ENCODE measurements at regions not wholly inside any gene's neighbourhood (a gene's known extent, or its start where the extent isn't known, plus 50 kb on each side); places are given as distances from the start of the nearest gene placed in this dataset.

GRCh38 chr1:194268839-194269238 lies 1082.4 kb upstream of the B3GALT2 start:
- Histone ChIP-seq H3K9me3 (ENCODE audit: low read depth) (no peaks in the 10 kb centered on the region), H3K9me2 (replicated peaks; ENCODE audit: insufficient read depth) (no peaks in the 10 kb centered on the region), H3K4me1 (ENCODE audit: insufficient read depth) (peaks cover 3% of the 10 kb centered on the region), H3K4me3 (no peak overlapping the region), H3K27ac (no peak overlapping the region), H3K4me2 (no peak overlapping the region), H3K27me3 (no peaks in the 10 kb centered on the region), H3K79me2 (no peaks in the 10 kb centered on the region), H3K36me3 (replicated peaks; ENCODE audit: insufficient read depth, low read depth) (no peaks in the 10 kb centered on the region), H4K20me1 (ENCODE audit: insufficient read depth, poor library complexity, severe bottlenecking) (no peaks in the 10 kb centered on the region), H2AFZ (no peak overlapping the region)
- DNase-seq (ENCODE audit: low spot score): no peak
- TF ChIP-seq EZH2phosphoT487 (IDR thresholded peaks at IDR 0.05; ENCODE audit: low read depth, severe bottlenecking, unreplicated experiment) (no peak), EZH2 (IDR thresholded peaks at IDR 0.05; ENCODE audit: borderline replicate concordance) (no peak)
- TF ChIP-seq, protein P1, sequence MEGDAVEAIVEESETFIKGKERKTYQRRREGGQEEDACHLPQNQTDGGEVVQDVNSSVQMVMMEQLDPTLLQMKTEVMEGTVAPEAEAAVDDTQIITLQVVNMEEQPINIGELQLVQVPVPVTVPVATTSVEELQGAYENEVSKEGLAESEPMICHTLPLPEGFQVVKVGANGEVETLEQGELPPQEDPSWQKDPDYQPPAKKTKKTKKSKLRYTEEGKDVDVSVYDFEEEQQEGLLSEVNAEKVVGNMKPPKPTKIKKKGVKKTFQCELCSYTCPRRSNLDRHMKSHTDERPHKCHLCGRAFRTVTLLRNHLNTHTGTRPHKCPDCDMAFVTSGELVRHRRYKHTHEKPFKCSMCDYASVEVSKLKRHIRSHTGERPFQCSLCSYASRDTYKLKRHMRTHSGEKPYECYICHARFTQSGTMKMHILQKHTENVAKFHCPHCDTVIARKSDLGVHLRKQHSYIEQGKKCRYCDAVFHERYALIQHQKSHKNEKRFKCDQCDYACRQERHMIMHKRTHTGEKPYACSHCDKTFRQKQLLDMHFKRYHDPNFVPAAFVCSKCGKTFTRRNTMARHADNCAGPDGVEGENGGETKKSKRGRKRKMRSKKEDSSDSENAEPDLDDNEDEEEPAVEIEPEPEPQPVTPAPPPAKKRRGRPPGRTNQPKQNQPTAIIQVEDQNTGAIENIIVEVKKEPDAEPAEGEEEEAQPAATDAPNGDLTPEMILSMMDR (IDR thresholded peaks at IDR 0.05; ENCODE audit: poor library complexity): no peak

DNA sequence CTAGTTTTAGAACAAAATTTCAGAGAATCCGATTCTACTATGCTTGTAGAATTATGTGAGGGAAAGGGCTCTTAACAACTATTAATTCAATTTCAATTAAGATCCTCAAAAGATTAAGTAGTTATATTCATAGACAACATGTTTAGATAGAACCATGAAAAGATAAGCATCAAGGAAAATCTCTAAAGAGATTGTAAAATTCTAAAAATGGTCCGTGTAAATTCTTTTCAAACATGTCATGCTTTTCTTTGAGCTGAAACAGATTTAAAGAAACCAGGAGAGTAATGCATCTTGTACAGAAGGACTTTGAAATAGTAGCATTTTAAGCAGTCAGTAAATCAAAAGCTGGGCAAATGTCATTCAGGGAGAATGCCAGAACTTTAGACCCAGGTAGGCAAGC lies 1080.6 kb upstream of the B3GALT2 start:
- TF ChIP-seq EZH2phosphoT487 (IDR thresholded peaks at IDR 0.05; ENCODE audit: low read depth, severe bottlenecking, unreplicated experiment) (no peak), EZH2 (IDR thresholded peaks at IDR 0.05; ENCODE audit: borderline replicate concordance) (no peak)
- TF ChIP-seq, protein P1 (IDR thresholded peaks at IDR 0.05; ENCODE audit: poor library complexity): no peak
- Histone ChIP-seq H3K36me3 (replicated peaks; ENCODE audit: insufficient read depth, low read depth) (no peaks in the 10 kb centered on the region), H3K9me2 (replicated peaks; ENCODE audit: insufficient read depth) (no peaks in the 10 kb centered on the region), H2AFZ (no peak overlapping the region), H3K27me3 (no peaks in the 10 kb centered on the region), H3K27ac (no peak overlapping the region), H3K9me3 (ENCODE audit: low read depth) (no peaks in the 10 kb centered on the region), H3K4me2 (no peak overlapping the region), H4K20me1 (ENCODE audit: insufficient read depth, poor library complexity, severe bottlenecking) (no peaks in the 10 kb centered on the region), H3K4me3 (no peak overlapping the region), H3K4me1 (ENCODE audit: insufficient read depth) (peaks cover 3% of the 10 kb centered on the region), H3K79me2 (no peaks in the 10 kb centered on the region)
- 66% methylated on average over 2 of the region's 2 CpGs for WGBS (ENCODE audit: low lambda C conversion rate, missing lambda C conversion rate)
- DNase-seq (ENCODE audit: low spot score): no peak

DNA sequence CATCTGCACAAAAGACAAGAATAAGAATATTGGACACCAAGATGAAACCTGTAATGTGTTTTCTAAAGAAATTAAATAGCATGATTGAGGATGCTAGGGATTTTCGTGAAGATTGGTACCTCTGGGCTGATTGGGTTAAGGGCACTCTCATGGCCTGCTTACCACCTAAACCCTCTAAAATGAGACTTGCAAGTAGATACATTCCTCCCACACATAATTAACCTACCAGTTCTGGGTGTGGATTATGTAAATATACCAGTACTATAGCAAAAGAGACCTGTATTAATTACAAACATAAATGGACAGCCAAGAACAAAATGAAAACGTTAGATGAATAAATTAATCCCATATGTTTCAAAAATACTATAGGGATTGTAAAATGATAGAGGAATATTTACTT lies 1069.6 kb upstream of the B3GALT2 start:
- 76% methylated on average over 2 of the region's 2 CpGs for WGBS (ENCODE audit: low lambda C conversion rate, missing lambda C conversion rate)
- Histone ChIP-seq H4K20me1 (ENCODE audit: insufficient read depth, poor library complexity, severe bottlenecking) (no peaks in the 10 kb centered on the region), H2AFZ (no peak overlapping the region), H3K36me3 (replicated peaks; ENCODE audit: insufficient read depth, low read depth) (no peaks in the 10 kb centered on the region), H3K27ac (no peak overlapping the region), H3K27me3 (no peaks in the 10 kb centered on the region), H3K79me2 (no peaks in the 10 kb centered on the region), H3K4me1 (ENCODE audit: insufficient read depth) (no peaks in the 10 kb centered on the region), H3K4me2 (no peak overlapping the region), H3K9me2 (replicated peaks; ENCODE audit: insufficient read depth) (no peaks in the 10 kb centered on the region), H3K4me3 (no peak overlapping the region), H3K9me3 (ENCODE audit: low read depth) (no peaks in the 10 kb centered on the region)
- DNase-seq (ENCODE audit: low spot score): no peak
- TF ChIP-seq EZH2phosphoT487 (IDR thresholded peaks at IDR 0.05; ENCODE audit: low read depth, severe bottlenecking, unreplicated experiment): no peak
- TF ChIP-seq EZH2 (IDR thresholded peaks at IDR 0.05; ENCODE audit: borderline replicate concordance): no peak
- TF ChIP-seq, protein P1 (IDR thresholded peaks at IDR 0.05; ENCODE audit: poor library complexity): no peak

GRCh38 chr1:194252199-194252598 lies 1065.8 kb upstream of the B3GALT2 start:
- Histone ChIP-seq H3K36me3 (replicated peaks; ENCODE audit: insufficient read depth, low read depth) (no peaks in the 10 kb centered on the region), H3K9me2 (replicated peaks; ENCODE audit: insufficient read depth) (no peaks in the 10 kb centered on the region), H3K9me3 (ENCODE audit: low read depth) (no peaks in the 10 kb centered on the region), H3K27me3 (no peaks in the 10 kb centered on the region), H3K79me2 (no peaks in the 10 kb centered on the region), H3K4me3 (no peak overlapping the region), H2AFZ (no peak overlapping the region), H3K4me2 (no peak overlapping the region), H4K20me1 (ENCODE audit: insufficient read depth, poor library complexity, severe bottlenecking) (no peaks in the 10 kb centered on the region), H3K27ac (no peak overlapping the region), H3K4me1 (ENCODE audit: insufficient read depth) (no peaks in the 10 kb centered on the region)
- no peak for TF ChIP-seq EZH2phosphoT487 (IDR thresholded peaks at IDR 0.05; ENCODE audit: low read depth, severe bottlenecking, unreplicated experiment)
- no peak for TF ChIP-seq EZH2 (IDR thresholded peaks at IDR 0.05; ENCODE audit: borderline replicate concordance)
- TF ChIP-seq, protein P1 (IDR thresholded peaks at IDR 0.05; ENCODE audit: poor library complexity): no peak
- no peak for DNase-seq (ENCODE audit: low spot score)
- WGBS (ENCODE audit: low lambda C conversion rate, missing lambda C conversion rate): 44% methylated on average over 1 of the region's 1 CpG
